WI38 (cell line): ENCODE measurements at regions not wholly inside any gene's neighbourhood (a gene's known extent, or its start where the extent isn't known, plus 50 kb on each side); places are given as distances from the start of the nearest gene placed in this dataset.

Experiments used
- H3K4me3 ChIP-seq: 2 replicates; pipeline ENCODE4 v1.5.1; 2011; ENCODE audit warnings: low read depth, mild to moderate bottlenecking, control low read depth, low read length
- CTCF ChIP-seq: IDR thresholded peaks from 2 replicates; pipeline ENCODE4 v1.5.1; 2012; ENCODE audit warnings: low read depth, mild to moderate bottlenecking, control low read depth, low read length

GRCh38 chr2:120600786-120601185 is 134.9 kb upstream of the GLI2 start:
- TF ChIP-seq CTCF, result no peak
- no peak overlapping the region for H3K4me3 ChIP-seq

GRCh38 chr2:120601566-120601965 is 134.1 kb upstream of the GLI2 start:
- TF ChIP-seq CTCF, result no peak
- no peak overlapping the region for H3K4me3 ChIP-seq

GRCh38 chr2:120602251-120602650 is 133.4 kb upstream of the GLI2 start:
- no peak for TF ChIP-seq CTCF
- H3K4me3 ChIP-seq, result no peak overlapping the region

GRCh38 chr2:120604767-120605166 is 130.9 kb upstream of the GLI2 start:
- TF ChIP-seq CTCF, result no peak
- H3K4me3 ChIP-seq, result no peak overlapping the region

- no peak overlapping the region for H3K4me3 ChIP-seq
- TF ChIP-seq CTCF, result no peak
These were observed 130.3 kb upstream of the GLI2 start for GRCh38 chr2:120605231-120605935.

GRCh38 chr2:120606280-120606679 is 129.4 kb upstream of the GLI2 start:
- no peak overlapping the region for H3K4me3 ChIP-seq
- no peak for TF ChIP-seq CTCF

GRCh38 chr2:120606931-120607330 is 128.7 kb upstream of the GLI2 start:
- no peak for TF ChIP-seq CTCF
- no peak overlapping the region for H3K4me3 ChIP-seq
